Skin of body (tissue), 1 donor: ENCODE measurements at regions not wholly inside any gene's neighbourhood (a gene's known extent, or its start where the extent isn't known, plus 50 kb on each side); places are given as distances from the start of the nearest gene placed in this dataset.
"Not testable (repeated sequence)": the region's sequence is repeated elsewhere in the genome, so short reads cannot be mapped to it uniquely, and the experiment has no call there.

Experiments
- DNase-seq: peaks from one replicate; lab custom pipeline; 2025; lab: John Stamatoyannopoulos, UW

DNA sequence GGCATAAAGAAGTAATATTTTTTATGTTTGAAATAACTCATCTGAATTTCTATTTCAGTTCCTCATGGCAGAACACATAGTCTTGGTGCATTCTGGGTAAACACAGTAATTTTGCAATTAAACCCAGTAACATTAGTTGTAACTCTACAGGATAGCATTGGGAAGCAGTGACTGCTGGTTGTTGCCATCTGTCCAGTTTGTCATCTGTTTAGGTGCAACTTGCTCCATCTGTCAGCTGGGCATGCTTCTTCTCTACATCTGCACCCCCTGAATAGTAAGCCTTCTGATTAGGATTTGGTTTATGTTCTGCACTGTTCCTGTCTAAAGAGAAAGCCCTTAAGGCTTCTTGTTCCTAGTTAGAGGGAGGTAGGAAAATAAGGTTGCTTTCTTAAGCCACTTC lies 63.5 kb upstream of the CSNK1A1L start:
- DNase-seq: no peak

DNA sequence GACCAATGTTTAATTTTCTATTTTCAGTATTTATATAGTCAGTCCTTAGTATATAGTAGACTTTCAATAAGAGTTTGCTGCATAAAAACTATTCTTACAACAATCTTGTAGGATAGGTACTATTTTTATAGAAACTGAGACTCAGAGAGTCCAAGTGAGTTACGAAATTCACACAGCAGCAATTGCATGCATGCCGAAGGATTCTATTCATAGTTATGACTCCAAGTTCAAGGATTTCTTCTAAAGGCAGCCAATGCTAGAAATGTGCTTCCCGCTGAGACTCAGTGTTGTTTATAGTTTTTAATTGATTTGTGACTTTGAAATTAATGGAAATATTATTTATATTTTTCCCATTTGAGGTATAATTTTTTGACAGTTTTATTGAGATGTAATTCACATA lies 62.7 kb upstream of the CSNK1A1L start:
- DNase-seq: no peak

- DNase-seq: no peak
These were observed 59.2 kb upstream of the CSNK1A1L start for GRCh38 chr13:37164635-37165034.

DNA sequence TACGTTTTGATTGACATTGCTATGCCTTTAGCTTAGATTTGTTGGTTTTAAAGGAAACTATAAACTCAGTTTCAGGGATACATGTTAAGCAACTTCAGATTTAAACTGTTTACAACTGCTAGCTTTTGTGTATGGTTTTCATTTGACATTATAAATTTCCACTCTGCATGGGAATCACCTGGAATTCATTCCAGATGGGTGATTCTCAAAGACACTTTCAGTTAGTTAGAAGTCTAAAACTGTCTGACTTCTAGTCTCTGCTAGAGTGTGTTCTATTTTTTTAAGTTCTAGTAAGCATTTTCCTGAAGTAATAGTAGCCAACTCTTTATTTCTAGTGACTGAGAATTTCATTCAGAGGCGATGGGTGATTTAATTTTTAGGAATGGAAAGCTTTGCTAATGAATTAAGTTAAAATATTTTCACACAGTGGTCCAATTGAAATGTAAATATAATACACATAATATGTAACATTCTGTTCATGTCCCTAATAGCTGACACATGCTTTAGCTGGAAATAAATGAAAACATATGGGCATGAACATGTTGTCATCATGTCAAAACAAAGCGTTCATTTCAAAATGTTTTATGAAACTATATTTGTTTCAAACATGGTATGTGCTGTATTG lies 58.3 kb upstream of the CSNK1A1L start:
- DNase-seq: peak; percentile 92

DNA sequence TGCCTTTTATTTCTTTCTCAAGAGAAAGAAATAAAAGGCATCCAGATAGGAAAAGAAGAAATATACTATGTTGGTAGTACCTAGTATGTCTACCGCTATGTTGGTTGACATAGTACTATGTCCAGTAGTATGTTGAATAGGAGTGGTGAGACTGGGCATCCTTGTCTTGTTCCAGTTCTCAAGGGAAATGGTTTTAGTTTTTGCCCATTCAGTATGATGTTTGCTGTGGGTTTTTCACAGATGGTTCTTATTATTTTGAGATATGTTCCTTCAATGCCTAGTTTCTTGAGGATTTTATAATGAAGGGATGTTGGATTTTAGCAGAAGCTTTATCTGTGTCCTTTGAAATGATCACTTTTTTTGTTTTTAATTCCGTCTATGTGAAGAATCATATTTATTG lies 53.0 kb upstream of the CSNK1A1L start:
- no peak for DNase-seq

- DNase-seq: not testable (repeated sequence)
These were observed 50.2 kb upstream of the CSNK1A1L start for GRCh38 chr13:37155613-37156097.
